Muscle of arm (tissue), 1 donor: ENCODE measurements at regions not wholly inside any gene's neighbourhood (a gene's known extent, or its start where the extent isn't known, plus 50 kb on each side); places are given as distances from the start of the nearest gene placed in this dataset.

Source experiments
- DNase-seq: peaks from one replicate; pipeline ENCODE4 v3.0.0-alpha.2; 2013

DNA sequence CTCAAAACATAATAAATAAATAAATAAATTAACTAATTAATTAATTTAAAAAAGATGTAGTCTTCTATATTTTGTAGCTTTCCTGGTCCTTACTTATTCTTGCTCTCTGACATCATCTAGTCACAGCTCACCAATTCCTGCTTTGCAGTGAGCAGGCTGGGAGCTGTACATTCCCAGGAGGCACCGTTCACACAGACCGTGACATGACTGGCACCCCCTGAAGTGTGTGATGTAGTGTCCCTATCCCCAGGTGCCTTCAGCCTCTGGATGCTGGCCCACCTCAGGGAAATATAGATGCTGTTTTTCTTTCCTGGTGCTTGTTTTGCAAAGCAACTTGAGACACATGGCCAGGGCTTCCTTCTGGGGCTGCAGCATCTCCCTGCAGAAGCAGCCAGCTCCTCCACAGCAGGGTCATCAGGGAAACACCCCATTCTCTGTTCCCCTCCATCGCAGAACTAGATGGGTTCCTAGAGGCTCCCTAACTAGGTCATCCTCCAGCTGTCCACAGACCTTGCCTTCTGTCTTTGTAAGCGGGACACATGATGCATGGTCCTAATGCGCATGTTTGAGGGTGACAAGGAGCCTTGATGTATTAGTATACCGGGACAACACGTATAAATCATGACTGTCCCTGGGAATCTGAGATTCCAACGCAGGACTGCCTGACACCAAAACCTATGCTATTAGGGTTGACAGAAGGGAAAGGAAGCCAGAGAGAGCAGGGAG is 76.4 kb downstream of the RHOB start:
- no peak for DNase-seq

DNA sequence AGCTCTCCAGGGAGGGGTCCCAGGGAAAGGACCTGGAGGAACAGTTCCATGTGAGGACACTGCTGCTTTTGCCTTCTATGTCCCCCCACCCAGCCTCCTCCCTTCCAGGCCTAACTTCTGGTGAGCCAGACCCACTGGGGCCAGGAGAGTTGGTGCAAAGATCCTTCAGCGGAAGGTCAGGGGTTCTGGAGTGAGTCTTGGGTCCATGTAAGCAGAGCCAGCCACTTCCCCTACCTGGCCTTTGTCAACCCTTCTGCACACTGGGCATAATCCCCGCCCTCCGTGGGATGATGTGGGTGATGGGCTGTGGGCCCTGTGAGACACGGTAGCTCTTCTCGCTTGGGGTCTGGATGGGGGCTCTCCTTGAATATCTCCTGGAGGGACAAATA is 76.9 kb downstream of the RHOB start:
- no peak for DNase-seq

DNA sequence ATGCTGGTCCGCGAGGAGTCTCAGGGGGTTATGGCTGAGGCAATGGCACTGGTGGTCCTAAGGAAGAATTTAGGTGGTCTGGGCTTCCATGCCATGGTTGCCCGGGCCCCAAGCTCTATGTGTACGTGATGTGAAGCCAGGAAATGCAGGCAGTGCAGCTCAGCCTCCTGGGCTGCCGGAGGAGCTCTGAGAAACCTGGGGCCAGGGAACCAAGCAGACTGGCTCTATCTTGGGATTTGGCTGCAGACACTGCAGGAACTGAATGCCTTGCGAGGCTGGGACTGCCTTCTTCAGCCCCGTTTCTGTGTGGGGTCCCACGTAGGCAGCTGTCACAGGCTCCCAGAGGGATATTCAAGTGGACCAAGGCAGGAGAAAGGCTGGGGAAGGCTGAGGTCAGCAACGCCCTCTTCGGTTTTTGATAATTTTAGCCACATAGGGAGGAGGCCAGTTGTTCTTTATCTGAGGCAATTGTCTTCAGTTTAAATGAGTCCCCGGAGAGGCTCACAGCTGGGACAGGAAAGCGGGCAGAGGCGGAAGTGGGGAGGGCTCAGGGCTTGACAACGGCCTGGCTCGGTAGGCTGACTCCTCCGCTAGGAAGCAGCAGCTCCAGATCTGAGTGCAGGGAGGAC is 77.7 kb downstream of the RHOB start:
- DNase-seq, result no peak

DNA sequence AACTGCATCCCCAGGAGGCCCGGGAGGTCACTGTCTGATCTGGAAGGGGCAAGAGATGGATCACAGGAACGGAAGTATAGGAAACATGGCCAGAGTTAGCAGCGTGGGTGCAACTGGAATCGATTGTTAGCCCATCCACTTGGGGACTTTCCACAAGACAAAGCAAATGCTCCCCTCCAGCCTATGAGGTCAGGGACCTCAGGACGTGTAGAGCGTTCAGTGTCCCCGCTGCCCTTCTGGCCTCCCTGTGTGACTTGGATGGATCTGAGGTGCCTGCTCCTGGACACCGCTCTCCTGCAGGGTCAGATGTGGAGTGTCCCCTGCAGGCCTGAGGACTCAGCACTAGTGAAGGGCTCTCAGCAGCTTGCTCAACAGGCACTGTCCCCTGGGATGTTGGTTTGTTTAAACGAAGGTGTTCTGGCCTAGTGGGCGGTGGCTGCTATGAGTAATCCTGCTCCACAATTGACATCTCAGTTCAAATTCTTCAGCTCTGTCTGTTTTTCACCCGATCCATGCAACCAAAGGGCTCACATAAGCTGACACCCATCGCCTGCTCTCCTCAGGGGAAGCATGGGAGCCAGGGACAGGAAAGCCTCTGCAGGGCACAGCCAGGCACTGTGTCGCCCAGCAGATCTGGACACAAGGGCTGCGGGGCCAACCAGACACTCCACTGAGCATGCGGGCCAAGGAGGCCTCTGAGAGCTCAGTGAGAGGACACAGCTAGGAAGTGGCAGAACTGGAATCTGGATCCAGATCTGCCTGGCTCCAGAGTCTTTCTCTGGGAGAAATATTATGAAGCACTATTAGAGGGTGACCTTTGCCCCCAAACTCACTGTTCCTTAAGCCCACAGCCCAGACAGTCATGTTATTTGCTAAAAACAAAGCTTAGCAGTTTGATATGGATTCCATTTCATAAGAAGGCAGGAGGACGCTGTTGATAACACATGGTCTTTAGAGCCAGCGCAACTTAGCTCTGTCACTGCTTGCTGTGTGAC is 78.5 kb downstream of the RHOB start:
- no peak for DNase-seq

DNA sequence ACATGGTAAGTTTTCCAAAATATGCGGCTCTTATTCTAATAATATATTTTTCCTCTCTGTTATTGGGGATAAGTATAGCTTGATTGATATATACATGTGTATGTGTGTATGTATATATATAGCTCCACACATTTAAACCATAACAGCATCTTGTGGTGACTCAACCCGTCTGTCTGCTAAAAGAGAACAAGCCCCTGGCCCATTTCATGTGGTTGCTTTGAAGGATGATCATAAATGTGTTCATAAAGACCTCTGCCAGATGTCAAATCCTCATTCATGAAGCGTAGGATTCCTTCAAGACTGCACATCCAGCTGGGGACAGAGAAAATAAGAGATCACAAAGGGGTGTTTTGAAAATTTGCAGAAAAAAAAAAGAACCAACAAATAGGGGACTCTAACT is 79.3 kb downstream of the RHOB start:
- no peak for DNase-seq

DNA sequence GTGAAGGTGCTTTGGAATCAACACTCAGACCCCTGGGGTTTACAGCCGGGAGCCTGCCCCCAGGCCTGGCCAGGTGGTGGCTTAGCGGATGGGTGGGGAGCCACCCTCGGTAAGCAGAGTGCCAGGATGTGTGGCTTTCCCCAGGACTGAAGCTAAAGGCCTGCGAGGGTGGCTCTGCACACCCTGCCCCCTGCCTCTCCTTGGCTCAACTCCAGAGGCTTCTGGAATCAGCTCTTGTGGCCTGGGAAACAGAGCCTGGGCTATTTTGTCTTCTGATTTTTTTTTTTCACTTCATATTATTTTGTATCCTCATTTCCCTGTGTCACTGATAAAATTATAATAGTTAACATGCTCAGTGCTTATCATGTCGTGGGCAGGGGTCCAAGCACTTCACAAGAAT is 79.8 kb downstream of the RHOB start:
- no peak for DNase-seq

DNA sequence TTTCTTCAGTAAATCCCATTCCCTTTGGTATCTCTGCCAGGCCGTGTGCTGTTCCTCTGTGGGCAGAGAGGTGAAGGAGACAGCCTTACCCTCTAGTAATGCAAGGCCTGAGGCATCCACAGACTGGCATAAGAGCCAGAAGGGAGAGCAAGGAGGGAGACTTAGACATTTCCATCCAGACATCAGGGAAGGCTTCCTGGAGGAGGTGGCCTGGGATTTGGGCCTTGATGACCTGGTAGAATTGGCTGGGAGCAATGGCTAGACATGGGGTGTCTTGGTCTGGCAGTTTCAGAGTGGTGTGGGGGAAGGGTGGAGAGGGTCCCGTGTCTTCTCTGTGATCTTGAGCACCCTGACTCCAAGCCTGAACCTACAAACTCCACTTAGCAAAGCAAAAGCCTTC is 81.8 kb downstream of the RHOB start:
- DNase-seq, result no peak

DNA sequence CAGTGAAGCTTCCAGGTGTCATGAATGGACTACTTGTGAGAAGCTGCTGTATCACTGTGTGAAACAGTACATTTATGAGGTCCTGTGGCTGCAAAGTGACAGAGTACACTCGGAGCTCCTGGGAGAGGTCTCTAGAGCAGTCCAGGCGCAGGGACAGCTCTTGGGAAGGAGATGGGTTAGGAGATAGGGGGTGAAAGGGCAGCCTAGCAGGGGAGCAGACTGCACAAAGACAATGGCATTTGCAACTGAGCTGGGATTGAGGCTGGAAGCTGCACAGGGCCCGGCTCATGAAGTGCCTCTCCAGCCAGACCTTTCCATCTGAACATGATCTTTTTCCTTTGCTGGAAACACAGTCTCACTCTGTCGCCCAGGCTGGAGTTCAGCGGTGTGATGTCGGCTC is 83.6 kb downstream of the RHOB start:
- no peak for DNase-seq

DNA sequence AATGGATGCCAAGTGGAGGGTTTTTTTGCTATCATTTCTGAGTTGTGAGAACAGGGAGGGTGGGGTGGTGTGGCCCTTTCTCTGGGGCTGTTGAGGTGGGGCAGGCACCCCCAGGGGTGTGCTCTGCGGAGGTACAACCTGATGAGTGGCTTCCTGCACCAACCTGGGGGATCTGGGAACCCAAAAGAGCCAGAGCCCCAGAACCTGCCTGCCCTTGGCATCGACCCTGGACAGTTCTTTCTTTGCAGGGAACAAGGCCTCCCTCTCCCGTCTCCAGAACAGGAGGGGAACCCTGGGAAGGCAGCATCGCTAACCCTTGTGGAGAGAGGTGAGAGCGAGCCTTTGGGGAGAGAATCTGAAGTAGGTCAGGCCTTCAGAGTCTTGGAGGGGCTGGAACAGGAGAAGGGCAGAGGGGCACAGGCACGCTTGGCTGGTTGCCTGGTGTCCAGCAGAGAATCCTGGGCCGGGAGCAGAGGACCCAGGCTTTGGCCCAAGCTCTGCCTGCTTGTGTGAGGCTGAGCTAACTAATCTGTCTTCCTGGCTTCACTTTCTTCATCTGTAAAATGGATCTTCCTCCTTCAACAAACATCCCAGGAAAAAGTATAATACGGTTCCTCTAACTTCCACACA is 84.9 kb downstream of the RHOB start:
- no peak for DNase-seq

DNA sequence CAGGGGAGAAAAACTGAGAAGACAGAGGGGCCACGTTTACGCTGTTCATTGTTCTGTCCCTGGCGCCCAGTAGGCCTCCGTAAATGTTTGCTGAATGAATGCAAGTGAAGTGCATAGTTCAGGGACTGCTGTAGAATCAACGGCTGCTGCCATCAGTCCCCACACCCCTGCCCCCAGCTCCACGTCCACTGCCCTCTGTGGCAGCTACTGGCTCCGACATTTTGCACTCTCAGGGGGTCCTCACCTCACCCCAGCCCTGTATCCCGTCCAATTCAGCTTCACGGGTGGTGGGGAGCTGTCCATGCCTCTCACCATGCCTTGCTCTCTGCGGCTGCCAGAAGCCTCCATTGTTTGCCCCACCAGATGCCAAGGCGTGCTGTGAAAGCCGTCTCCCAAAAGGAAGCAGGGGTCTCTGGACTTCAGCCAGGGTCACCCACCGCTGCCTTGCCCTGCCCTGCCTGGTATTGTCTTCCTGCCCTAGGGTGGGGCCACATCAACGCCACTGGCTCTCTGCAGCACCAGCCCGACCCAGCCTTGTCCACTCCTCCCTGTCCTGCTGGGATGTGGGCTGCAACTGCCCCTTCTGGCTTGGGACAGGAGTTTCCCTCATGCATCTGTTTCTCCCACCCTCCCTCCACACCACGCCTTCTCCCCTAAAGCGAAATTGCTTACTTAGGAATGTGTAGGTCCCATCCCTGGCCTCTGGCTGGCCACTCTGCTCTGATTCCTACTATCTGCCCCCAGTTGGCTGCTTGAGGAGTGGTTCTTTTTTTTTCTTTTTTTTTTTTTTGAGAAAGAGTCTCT is 86.0 kb downstream of the RHOB start:
- no peak for DNase-seq

DNA sequence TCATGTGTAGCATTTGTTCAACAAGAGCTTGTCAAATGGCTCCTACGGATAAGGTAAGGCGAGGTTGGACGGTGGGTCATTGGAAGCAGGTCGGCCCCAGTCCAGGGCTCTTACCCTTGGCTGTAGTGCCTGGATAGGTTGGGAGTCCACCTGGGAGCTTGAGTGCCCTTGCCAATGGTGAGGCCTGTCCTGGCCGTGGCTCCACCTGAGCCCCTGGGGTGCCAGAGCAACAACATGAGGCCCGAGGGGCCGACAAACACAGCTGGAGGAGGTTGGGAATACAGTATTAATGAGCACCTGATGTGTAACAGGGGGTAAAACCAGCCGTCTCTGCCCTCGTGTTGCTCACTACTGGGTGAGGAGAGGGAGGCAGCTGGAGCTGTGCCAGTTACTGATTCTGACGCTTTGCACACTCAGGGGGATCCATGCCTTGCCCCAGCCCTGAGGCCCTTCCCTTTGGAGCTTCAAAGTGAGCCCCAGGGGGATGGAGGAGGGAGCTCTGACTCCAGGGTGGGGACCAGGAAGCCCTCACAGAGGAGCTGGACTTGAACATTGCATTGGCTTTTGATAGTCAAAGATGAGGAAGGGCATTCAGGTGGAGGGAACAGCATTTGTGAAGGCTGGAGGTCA is 87.2 kb downstream of the RHOB start:
- no peak for DNase-seq

DNA sequence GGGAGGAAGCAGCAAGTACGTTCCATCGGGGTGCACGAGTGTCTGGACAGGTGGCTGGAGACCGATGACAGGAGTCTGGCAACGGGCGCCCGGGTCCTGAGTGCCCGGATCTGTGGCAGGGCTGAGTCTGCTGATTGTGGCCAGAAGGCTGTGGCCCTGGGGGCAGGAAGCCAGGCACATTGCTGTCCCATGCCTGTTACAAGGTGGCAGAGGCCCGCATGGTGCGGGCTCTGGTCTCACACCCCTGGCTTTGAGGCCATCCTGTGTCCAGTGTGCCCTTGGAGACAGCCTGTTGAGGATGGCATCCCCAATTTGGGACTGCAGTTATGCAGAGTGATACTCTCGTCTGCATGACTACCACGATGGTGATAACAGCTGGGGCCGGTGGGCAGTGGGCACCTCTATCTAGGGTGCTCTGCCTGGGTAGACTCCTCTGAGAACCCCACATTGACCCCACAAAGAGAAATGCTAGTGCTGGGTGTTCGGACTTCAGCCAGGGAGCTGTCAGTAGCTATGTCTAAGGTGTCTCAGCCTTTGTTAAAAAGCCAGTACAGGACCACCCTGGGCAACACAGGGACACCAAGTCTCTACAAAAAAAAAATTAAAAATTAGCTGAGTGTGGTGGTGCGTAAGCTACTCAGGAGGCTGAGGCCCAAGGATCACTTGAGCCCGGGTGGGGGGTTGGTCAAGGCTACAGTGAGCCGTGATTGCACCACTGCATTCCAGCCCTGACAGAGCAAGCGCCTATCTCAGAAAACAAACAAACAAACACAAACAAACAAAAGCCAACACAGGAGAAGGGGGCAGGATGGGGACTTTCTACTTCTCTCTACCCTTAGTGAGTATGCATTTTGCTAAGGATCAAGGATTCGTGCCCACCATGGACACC is 88.3 kb downstream of the RHOB start:
- DNase-seq, result no peak

DNA sequence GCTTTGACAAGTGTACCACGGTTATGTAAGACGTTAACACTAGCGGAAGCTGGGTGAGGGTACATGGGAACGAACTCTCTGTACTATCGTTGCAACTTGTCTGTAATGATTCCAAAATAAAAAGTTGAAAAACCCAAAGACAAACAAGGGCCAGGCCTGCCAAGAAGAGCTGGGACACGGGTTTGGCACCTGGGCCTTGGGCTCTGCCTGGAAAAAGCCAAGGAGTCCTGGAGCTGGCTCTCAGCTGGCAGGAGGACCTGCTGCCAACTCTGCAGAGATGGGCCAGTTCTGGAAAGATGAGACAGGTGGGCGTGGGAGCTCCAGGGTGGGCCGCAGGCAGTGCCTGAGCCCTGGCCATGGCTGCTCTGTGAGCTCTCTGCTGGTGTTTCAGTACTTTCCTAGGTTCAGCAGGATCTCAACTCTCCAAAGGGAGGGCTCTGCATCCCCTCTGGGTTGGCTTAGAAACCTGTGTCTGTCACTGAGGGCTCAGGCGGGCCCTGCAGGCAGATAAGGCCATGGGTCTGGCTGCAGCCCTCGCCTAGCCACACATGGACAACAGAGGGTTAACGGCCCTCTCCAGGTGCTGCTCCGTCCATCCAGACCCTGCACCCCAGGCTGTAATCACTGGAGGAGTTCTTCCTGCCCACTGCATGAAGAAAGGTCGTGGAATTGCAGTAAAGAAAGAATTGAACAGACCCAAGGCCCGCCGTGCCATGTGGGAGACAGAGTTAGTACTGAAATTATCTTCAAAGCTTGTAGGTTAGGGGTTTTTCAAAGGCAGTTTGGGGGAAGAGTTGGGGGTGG is 89.9 kb downstream of the RHOB start:
- no peak for DNase-seq

DNA sequence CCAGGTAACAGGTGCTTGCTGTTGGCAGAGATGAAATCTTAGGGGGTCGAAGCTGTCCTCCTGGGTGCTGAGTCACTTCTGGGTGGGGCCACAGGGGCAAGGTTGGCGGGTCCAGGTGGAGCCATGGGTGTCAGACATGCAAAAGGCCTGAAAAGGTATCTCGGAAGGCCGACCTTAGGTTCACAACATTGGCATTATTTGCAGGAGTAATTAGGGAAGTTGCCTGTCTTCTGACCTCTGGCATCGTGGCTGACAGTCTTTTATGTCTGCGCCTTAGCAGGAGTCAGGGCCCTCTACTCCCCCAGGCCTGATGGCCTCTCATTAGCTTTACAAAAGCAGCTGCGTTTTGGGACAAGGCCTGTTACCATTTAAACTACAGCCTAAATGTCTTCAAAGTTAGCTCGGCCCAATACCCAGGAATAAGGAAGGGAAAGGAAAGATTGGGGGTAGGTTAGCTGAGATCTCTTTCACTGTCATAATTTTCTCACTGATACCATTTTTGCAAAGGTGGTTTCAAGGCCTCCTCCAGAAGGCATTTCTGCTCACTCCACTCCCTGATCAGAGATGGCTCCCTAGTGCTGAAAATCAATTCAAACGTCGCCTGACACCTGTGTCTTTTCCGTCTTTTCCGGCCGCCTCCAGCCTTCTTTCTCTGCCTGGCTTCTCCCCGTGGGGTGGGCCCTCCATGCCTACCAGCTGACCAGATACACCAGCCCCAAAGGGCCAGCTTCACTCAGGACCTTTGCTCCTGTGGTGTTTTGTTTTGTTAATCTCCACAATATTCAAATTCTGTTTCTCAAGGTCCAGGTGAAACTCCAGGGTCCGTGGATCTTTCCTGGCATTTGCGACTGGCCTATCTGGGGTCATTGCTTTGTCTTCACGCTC is 90.8 kb downstream of the RHOB start:
- no peak for DNase-seq

DNA sequence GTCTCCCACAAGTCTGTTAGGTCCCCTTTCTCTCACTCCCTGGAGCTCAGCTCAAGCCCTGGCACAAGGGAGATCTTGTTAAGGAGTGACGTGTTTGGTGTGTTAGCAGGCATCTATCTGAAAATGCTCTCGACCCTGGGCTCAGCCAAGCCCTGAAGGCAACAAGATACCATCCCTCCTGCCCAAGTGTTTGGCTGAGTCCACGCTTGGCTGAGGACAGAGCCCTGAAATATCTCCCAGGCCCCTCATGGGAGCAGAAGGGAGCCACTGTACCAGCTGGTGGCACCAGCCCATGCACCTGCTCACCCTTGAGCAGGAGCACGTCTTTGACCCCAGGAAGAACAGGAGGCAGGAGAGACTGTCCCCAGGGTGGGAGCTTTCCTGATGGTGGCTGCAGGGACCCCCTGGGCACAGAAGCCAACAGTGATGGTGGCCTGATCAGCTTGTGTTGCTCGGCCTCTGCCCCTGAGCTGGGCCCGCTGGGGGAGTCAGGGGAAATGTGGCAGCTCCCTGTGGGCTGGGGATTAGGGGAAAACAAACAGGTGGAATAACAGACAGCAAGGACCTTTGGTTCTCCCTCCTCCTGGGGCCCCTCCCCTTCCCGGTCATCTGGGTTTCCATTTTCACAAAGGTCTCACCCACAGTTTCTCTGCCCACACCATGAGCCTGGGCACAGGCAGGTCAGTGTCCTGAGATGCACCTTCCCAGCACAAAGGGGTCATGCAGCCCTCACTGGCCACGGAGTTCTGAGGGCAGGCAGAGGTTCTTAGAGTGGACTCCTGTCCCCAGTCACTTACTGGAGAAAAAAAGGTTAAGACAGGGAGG is 91.6 kb downstream of the RHOB start:
- no peak for DNase-seq

DNA sequence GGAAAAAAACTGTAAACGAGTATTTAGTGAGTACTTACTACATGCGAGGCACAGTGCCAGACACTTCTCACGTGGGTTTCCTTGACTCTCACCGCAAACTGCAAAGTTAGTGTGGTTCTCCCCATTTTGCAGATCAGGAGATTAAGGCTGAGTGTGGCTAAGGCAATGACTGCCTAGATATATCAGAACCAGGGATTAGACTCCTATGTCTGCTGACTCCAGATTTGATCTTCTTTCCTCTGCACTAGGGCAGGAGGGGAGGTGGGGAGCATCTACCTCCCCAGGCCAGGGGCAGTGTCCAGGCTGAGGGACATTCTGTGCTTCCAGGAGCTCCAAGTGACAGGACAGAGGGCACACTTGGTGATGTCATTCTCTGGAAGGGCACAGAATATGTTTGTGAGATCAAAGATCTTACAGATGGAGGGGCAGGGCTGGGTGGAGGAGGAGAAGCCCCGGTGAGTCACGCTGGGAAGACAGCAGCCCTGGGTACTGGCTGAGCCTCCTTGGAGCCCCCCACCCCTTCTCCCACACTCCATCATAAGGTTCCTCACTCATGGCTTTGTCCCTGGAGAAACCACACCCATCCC is 92.4 kb downstream of the RHOB start:
- DNase-seq, result no peak
